Suppressor macrophage treated with lipopolysaccharide for 1 hour (primary cell): ENCODE measurements at regions not wholly inside any gene's neighbourhood (a gene's known extent, or its start where the extent isn't known, plus 50 kb on each side); places are given as distances from the start of the nearest gene placed in this dataset.

Experiments
- DNase-seq, 3 donors: peaks; one replicate each; pipeline ENCODE4 v3.0.0-alpha.2; 2020 to 2022

DNA sequence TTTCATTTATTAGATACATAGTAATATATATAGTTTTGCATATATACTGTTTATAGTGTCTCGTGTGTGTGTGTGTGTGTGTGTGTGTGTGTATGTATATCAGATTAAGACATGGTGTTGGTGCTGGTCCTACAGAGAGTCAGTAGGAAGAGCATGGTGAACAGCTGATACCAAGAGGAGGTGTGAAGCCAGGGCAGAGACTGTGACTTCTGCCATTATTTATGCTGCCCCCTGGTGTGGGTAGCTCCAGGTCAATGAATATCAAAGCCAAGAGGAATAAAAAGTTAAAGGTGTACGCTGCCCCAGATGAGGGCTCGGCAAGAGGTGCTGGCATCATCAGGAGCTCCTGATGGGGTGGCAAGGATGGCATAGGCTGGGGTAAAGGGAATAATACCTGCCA, 299.5 kb upstream of the RASGRP1 start:
- DNase-seq, result no peak

GRCh38 chr15:38864827-38865581, 300.4 kb upstream of the RASGRP1 start:
- peak; percentile 28 to 60 (median 36) for DNase-seq

DNA sequence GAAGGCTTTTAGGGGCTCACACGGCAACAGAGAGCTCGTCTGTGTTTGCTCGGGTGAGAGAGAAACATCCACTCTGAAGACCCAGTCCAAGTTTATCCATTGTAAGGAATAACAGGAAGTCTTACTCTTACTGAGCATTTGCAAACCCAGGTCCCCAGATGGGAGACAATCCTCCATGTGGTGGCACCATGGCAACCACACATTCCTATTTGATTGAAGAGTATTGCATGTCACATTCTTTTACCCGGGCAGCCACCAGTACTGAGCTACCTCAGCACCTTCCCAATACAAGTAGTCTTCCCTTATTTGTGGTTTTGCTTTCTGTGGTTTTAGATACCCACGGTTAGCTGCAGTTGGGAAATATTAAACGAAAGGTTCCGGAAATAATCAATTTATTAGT, 302.9 kb upstream of the RASGRP1 start:
- no peak for DNase-seq

GRCh38 chr15:38868326-38869114, 303.9 kb upstream of the RASGRP1 start:
- peak; percentile 55 to 65 (median 62) for DNase-seq

DNA sequence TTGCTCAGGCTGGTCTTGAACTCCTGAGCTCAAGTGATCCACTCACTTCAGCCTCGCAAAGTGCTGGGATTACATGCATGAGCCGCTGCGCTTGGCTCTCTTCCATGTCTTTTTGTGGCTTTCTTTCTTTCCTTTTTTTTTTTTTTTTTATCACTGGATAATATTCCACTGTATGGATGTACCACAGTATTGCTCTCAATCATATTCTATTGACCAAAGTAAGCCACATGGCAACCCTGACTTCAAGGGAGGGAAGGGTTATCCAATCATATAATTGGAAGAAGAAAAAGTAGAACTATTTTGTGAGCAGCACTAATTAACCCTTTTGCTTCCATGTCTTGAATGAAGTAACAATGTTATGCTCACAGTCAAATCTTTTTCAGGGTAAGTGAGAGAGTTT, 307.0 kb upstream of the RASGRP1 start:
- no peak for DNase-seq

DNA sequence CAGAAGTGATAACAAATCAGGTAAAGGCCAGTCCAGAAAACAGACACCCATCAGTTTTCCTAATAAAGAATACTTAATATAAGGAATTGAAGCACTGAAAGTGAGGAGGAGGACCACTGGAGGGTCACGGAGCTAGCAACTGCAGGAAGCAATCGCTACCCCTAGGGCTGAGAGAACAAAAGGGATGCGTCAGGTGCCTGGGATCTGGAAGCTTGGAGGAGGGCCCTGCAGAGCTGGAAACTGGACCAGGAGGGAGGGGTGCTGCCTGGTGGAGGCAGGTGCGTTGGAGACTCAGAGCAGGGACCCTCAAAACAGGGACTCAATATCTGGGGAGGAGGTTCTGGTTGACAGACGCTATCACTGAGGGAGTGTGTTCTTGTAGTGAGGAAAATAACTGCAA, 308.1 kb upstream of the RASGRP1 start:
- no peak for DNase-seq

DNA sequence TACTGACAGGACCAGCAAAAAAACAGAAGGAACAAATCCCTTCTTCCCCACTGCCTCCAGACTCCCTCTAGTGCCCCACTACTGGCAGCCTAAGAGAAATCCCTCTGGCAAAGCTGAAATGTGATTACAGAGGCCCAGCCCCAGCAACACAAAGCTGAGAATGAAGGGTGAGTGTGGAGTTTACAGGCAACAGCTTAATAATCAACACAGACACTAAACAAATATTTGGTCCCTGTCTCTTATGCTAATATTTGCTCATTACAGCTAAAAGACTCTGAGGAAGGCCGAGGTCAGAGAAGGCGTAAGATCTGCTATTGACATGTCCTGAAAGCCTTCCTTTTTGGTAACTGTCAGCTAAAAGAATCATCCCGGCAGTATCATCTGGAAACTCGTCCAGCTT, 308.5 kb upstream of the RASGRP1 start:
- no peak for DNase-seq

GRCh38 chr15:38874464-38874863, 309.9 kb upstream of the RASGRP1 start:
- no peak for DNase-seq

- DNase-seq, result no peak
These were observed 311.6 kb upstream of the RASGRP1 start for GRCh38 chr15:38876211-38876610.

DNA sequence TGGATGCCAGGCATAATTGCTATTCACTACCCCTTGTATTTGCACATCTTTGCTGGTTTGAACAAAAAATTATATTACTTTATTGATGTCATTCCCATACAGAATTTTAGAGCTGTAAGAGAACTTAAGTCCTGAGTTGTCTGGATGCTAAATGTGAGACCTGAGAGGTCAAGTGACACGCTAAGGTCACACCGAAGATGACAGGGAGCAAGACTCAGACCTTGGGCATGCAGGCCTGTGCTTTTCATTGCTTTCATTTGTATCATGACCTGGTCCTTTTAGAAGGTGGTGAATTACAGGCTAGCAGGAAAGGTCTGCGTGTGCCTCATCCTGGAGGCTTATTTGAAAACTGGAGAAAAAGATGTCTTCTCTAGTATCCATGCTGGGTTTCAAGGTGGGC, 312.0 kb upstream of the RASGRP1 start:
- no peak for DNase-seq

- DNase-seq, result no peak
These were observed 312.9 kb upstream of the RASGRP1 start for GRCh38 chr15:38877471-38877870.

DNA sequence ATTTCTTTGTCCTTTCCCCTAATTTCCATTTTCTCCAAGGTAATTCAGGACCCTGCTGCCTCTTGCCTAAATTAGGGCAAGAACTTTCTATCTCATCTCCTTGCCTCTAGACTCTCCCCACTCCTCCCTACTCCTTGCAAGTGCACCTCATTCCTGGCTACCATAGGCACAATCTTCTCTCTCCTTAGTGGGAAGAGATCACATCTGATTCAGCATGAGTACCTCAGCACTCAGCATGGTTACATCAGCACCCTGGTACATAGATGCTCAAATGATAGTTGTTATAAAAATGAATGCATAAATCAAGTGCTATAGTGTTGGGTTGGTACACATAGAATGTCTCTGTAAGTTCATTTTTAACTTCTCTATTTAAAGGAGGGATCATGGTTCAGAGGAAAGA, 313.4 kb upstream of the RASGRP1 start:
- no peak for DNase-seq

DNA sequence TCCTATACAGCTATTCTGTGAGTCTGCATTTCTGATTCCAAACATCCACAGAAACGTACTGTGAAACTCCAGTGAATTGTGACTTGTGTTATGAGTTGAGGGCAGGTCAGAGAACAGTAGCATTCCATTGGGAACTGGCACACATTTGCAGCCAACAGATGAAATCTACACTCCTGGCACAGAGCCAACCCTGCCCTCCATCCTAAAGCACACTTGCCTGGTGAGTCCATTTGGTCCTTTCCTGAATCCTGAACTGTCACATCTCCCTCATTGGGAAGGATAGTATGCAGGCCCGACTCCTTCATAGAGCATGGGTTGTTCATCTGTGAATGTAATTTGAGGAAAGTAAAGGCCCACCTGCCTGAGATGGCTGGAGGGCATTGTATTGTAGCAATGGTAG, 314.3 kb upstream of the RASGRP1 start:
- no peak for DNase-seq

GRCh38 chr15:38879909-38880471, 315.4 kb upstream of the RASGRP1 start:
- DNase-seq, result no peak

- DNase-seq, result peak; percentile 26 to 43 (median 39)
These were observed 317.6 kb upstream of the RASGRP1 start for GRCh38 chr15:38882221-38882620.

GRCh38 chr15:38883987-38884386, 319.4 kb upstream of the RASGRP1 start:
- DNase-seq, result no peak

GRCh38 chr15:38885001-38885400, 320.4 kb upstream of the RASGRP1 start:
- no peak for DNase-seq

GRCh38 chr15:38885471-38885952, 320.9 kb upstream of the RASGRP1 start:
- no peak for DNase-seq

DNA sequence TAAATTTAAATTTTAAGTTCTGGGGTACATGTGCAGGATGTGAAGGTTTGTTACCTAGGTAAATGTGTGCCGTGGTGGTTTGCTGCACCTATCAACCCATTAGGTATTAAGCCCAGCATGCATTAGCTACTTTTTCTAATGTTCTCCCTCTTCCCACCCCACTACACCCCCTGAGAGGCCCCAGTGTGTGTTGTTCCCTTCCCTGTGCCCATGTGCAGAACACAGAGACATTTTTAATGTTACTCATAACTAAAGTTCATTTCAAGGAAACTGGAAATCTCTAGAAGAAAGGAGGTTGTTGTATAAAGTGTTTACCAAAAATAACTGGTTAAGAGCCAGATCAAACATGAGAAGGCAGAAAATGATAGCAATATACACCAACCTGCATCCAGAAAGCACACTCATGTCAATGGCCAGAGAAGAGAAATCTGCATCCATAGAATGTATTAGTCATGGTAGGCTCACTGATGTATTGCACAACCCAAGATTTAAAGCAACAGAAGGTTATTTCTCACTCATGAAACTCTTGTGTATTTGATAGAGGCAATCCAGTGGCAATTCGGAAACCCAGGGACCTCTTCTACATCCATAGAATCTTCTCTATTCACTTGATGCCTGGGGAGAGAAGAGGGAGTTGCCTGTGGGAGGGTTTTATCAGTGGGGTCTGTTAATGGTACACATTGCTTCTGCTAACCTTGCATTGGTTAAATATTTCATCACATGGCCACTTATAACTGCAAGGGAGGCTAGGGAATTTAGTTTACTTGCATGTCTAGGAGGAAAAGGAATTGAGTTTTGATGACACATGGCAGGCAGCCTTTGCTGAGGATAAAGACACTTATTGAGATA, 321.9 kb upstream of the RASGRP1 start:
- peak; percentile 36 to 72 (median 65) for DNase-seq

DNA sequence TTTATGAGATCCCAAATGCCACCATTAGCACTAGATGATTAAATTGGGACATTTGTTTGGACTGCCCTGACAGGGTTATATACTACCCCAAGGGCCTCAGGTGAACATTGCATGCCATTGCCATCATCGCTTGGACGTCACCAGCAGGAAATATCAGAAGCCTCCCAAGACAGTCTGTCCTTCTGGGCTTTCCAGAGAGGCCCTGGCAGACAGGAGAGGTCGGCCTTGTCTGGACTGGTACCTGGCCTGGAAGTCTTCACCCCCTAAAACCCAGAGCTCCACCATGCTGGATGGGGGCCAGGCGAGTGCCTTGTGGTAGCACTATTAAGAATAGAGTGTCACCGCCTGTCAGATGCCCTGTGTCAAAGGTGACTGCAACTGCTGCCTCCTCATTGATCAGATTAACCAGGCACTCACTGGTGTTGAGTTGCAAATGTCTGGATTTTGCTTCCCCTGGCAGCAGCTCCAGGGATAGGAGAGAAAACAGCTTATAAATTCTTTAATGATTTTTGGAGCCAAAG, 324.1 kb upstream of the RASGRP1 start:
- DNase-seq, result no peak

GRCh38 chr15:38890194-38890593, 325.6 kb upstream of the RASGRP1 start:
- DNase-seq, result no peak

- no peak for DNase-seq
These were observed 329.3 kb upstream of the RASGRP1 start for GRCh38 chr15:38893925-38894242.
